ENCODE measurements at regions not wholly inside any gene's neighbourhood (a gene's known extent, or its start where the extent isn't known, plus 50 kb on each side); places are given as distances from the start of the nearest gene placed in this dataset.
"Not testable (repeated sequence)": the region's sequence is repeated elsewhere in the genome, so short reads cannot be mapped to it uniquely, and the experiment has no call there.

DNA sequence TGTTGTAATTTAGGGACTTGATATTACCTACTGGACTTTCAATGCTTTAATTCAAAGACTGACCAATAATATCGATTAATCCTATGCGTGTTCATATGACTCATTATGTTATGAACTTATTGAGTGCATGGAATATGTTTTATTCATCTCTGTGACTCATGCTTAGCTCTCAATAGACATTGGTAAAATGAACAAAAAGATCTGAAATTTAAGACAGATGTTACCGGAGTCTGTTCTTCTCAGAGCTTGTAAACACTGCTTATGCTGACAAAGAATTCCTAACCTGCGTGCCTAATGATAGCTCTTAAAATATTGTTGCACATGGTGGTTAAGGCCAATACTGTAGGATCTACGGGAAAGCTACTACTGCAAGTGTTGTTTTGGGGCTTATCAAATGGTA is 131.5 kb upstream of the ACBD5 start:
- Histone ChIP-seq H3F3A (ENCODE audit: insufficient read depth, low read length) (no peaks in the 10 kb centered on the region), H3K9ac (ENCODE audit: low read length) (no peak overlapping the region), H3K4me1 (ENCODE audit: low read length) (no peaks in the 10 kb centered on the region), H3K27ac (ENCODE audit: low read length) (no peak overlapping the region), H3K27me3 (replicated peaks; ENCODE audit: insufficient read depth, low read length) (no peaks in the 10 kb centered on the region), H3K9me2 (replicated peaks; ENCODE audit: insufficient read depth, low read length) (no peaks in the 10 kb centered on the region), H2AFZ (ENCODE audit: low read length) (no peak overlapping the region), H3K36me3 (replicated peaks; ENCODE audit: insufficient read depth, low read length) (no peaks in the 10 kb centered on the region), H4K20me1 (ENCODE audit: insufficient read depth, low read length) (no peaks in the 10 kb centered on the region), H3K4me3 (ENCODE audit: low read length) (no peak overlapping the region), H3K9me3 (replicated peaks; ENCODE audit: insufficient read depth, low read length) (no peaks in the 10 kb centered on the region), H3K79me2 (ENCODE audit: low read length) (no peaks in the 10 kb centered on the region), H3K4me2 (ENCODE audit: low read depth, low read length) (no peak overlapping the region)
- TF ChIP-seq, protein P1, sequence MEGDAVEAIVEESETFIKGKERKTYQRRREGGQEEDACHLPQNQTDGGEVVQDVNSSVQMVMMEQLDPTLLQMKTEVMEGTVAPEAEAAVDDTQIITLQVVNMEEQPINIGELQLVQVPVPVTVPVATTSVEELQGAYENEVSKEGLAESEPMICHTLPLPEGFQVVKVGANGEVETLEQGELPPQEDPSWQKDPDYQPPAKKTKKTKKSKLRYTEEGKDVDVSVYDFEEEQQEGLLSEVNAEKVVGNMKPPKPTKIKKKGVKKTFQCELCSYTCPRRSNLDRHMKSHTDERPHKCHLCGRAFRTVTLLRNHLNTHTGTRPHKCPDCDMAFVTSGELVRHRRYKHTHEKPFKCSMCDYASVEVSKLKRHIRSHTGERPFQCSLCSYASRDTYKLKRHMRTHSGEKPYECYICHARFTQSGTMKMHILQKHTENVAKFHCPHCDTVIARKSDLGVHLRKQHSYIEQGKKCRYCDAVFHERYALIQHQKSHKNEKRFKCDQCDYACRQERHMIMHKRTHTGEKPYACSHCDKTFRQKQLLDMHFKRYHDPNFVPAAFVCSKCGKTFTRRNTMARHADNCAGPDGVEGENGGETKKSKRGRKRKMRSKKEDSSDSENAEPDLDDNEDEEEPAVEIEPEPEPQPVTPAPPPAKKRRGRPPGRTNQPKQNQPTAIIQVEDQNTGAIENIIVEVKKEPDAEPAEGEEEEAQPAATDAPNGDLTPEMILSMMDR (IDR thresholded peaks at IDR 0.05; ENCODE audit: low read length) = no peak
- no peak for TF ChIP-seq EZH2phosphoT487 (IDR thresholded peaks at IDR 0.05; ENCODE audit: low read length)
- no peak for TF ChIP-seq EZH2 (optimal IDR thresholded peaks at IDR 0.05; ENCODE audit: low read depth, low read length)
- DNase-seq = no peak

DNA sequence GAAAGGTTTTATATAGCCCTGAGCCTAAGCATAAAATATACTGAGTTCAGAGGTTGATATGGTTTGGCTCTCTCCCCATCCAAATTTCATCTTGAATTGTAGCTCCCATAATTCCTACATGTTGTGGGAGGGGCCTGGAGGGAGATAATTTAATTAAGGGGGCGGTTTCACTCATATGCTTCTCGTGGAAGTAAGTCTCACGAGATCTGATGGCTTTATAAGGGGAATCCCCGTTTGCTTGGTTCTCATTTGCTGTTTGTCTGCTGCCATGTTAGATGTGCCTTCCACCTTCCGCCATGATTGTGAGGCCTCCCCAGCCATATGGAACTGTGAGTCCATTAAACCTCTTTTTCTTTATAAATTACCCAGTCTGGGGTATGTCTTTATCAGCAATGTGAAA is 130.8 kb upstream of the ACBD5 start:
- not testable (repeated sequence) for H3K9me3 ChIP-seq (replicated peaks; ENCODE audit: insufficient read depth, low read length); H3K79me2 ChIP-seq (ENCODE audit: low read length); H3K4me3 ChIP-seq (ENCODE audit: low read length); H2AFZ ChIP-seq (ENCODE audit: low read length); H3K4me2 ChIP-seq (ENCODE audit: low read depth, low read length); H3K9me2 ChIP-seq (replicated peaks; ENCODE audit: insufficient read depth, low read length); H3F3A ChIP-seq (ENCODE audit: insufficient read depth, low read length); H3K4me1 ChIP-seq (ENCODE audit: low read length); H3K27me3 ChIP-seq (replicated peaks; ENCODE audit: insufficient read depth, low read length); H3K27ac ChIP-seq (ENCODE audit: low read length); H3K36me3 ChIP-seq (replicated peaks; ENCODE audit: insufficient read depth, low read length); H4K20me1 ChIP-seq (ENCODE audit: insufficient read depth, low read length); DNase-seq; H3K9ac ChIP-seq (ENCODE audit: low read length)

DNA sequence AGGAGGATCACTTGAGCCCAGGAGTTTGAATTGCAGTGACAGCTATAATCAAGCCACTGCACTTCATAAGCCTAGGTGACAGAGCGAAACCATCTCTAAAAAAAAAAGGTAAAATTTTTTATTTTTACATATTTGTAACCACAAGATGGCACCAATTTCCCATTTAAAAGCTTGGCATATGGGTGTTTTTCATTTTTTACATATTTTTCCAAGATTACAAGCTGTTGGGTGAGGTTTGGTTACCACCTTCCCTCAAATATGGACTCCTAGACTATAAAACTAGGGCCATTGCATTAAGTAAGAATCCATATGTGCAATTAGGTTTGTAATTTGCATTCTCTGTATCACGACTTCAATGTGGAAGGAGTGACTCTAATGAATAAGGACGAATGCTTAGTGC is 129.3 kb upstream of the ACBD5 start:
- Histone ChIP-seq H3K79me2 (ENCODE audit: low read length) (no peaks in the 10 kb centered on the region), H3F3A (ENCODE audit: insufficient read depth, low read length) (no peaks in the 10 kb centered on the region), H3K9me2 (replicated peaks; ENCODE audit: insufficient read depth, low read length) (no peaks in the 10 kb centered on the region), H3K9me3 (replicated peaks; ENCODE audit: insufficient read depth, low read length) (no peaks in the 10 kb centered on the region), H3K4me1 (ENCODE audit: low read length) (peaks cover 4% of the 10 kb centered on the region; the same call in 1 of the 2 replicates), H3K27me3 (replicated peaks; ENCODE audit: insufficient read depth, low read length) (no peaks in the 10 kb centered on the region), H3K27ac (ENCODE audit: low read length) (no peak overlapping the region), H2AFZ (ENCODE audit: low read length) (no peak overlapping the region), H4K20me1 (ENCODE audit: insufficient read depth, low read length) (no peaks in the 10 kb centered on the region), H3K9ac (ENCODE audit: low read length) (no peak overlapping the region), H3K4me3 (ENCODE audit: low read length) (no peak overlapping the region), H3K4me2 (ENCODE audit: low read depth, low read length) (no peak overlapping the region), H3K36me3 (replicated peaks; ENCODE audit: insufficient read depth, low read length) (no peaks in the 10 kb centered on the region)
- DNase-seq = no peak
- TF ChIP-seq, protein P1 (IDR thresholded peaks at IDR 0.05; ENCODE audit: low read length) = 0 out of 2 replicates have a peak, but pooled peaks have one; percentile 2
- no peak for TF ChIP-seq EZH2phosphoT487 (IDR thresholded peaks at IDR 0.05; ENCODE audit: low read length)

DNA sequence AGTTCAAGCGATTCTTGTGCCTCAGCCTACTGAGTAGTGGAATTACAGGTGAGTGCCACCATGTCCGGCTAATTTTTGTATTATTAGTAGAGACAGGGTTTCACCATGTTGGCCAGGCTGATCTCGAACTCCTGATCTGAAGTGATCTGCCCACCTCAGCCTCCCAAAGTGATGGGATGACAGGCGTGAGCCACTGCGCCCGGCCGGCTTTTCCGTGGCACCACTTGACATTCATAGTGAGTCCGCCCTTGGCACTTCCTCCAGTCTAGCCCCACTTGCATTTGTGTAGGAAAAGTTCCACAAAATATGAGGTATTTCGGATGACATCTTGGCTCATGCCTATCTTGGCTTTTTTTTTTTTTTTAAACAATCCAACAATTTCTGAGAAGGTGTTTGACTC is 128.1 kb upstream of the ACBD5 start:
- Histone ChIP-seq H3K4me2 (ENCODE audit: low read depth, low read length) (no peak overlapping the region), H3K4me3 (ENCODE audit: low read length) (no peak overlapping the region), H3K27ac (ENCODE audit: low read length) (no peak overlapping the region), H3K36me3 (replicated peaks; ENCODE audit: insufficient read depth, low read length) (no peaks in the 10 kb centered on the region), H3K79me2 (ENCODE audit: low read length) (no peaks in the 10 kb centered on the region), H3K9me3 (replicated peaks; ENCODE audit: insufficient read depth, low read length) (no peaks in the 10 kb centered on the region), H3K9ac (ENCODE audit: low read length) (no peak overlapping the region), H3F3A (ENCODE audit: insufficient read depth, low read length) (no peaks in the 10 kb centered on the region), H4K20me1 (ENCODE audit: insufficient read depth, low read length) (no peaks in the 10 kb centered on the region), H2AFZ (ENCODE audit: low read length) (no peak overlapping the region), H3K9me2 (replicated peaks; ENCODE audit: insufficient read depth, low read length) (no peaks in the 10 kb centered on the region), H3K27me3 (replicated peaks; ENCODE audit: insufficient read depth, low read length) (no peaks in the 10 kb centered on the region), H3K4me1 (ENCODE audit: low read length) (peaks cover 4% of the 10 kb centered on the region; the same call in 1 of the 2 replicates)
- DNase-seq = no peak
- TF ChIP-seq EZH2 (optimal IDR thresholded peaks at IDR 0.05; ENCODE audit: low read depth, low read length) = no peak
- no peak for TF ChIP-seq EZH2phosphoT487 (IDR thresholded peaks at IDR 0.05; ENCODE audit: low read length)
- TF ChIP-seq, protein P1 (IDR thresholded peaks at IDR 0.05; ENCODE audit: low read length) = no peak

Data from MM.1S (cell line).